NT2/D1 (cell line): ENCODE measurements at regions not wholly inside any gene's neighbourhood (a gene's known extent, or its start where the extent isn't known, plus 50 kb on each side); places are given as distances from the start of the nearest gene placed in this dataset.
"Not testable (repeated sequence)": the region's sequence is repeated elsewhere in the genome, so short reads cannot be mapped to it uniquely, and the experiment has no call there.

Experiments
- DNase-seq: peaks from one replicate; pipeline ENCODE4 v3.0.0-alpha.2; 2011; ENCODE audit warnings: low read depth, low spot score
- H3K27me3 ChIP-seq: 2 replicates; pipeline ENCODE4 v1.6.0; 2011; ENCODE audit warnings: mild to moderate bottlenecking; ENCODE audit not compliant: insufficient read length, insufficient read depth
- H3K36me3 ChIP-seq: 2 replicates; pipeline ENCODE4 v1.6.1; 2011; ENCODE audit warnings: mild to moderate bottlenecking, low read length, mixed read lengths; ENCODE audit not compliant: insufficient read depth, insufficient read length
- H3K4me1 ChIP-seq: 2 replicates; pipeline ENCODE4 v1.5.1; 2011; ENCODE audit not compliant: insufficient read depth, insufficient read length
- H3K4me3 ChIP-seq: 2 replicates; pipeline ENCODE4 v1.5.1; 2011; ENCODE audit warnings: low read depth; ENCODE audit not compliant: insufficient read length
- H3K9ac ChIP-seq: 2 replicates; pipeline ENCODE4 v1.6.0; 2011; ENCODE audit warnings: low read depth; ENCODE audit not compliant: insufficient read length
- H3K9me3 ChIP-seq: 2 replicates; pipeline ENCODE4 v1.5.1; 2011; ENCODE audit warnings: mild to moderate bottlenecking, low read length; ENCODE audit not compliant: insufficient read depth

DNA sequence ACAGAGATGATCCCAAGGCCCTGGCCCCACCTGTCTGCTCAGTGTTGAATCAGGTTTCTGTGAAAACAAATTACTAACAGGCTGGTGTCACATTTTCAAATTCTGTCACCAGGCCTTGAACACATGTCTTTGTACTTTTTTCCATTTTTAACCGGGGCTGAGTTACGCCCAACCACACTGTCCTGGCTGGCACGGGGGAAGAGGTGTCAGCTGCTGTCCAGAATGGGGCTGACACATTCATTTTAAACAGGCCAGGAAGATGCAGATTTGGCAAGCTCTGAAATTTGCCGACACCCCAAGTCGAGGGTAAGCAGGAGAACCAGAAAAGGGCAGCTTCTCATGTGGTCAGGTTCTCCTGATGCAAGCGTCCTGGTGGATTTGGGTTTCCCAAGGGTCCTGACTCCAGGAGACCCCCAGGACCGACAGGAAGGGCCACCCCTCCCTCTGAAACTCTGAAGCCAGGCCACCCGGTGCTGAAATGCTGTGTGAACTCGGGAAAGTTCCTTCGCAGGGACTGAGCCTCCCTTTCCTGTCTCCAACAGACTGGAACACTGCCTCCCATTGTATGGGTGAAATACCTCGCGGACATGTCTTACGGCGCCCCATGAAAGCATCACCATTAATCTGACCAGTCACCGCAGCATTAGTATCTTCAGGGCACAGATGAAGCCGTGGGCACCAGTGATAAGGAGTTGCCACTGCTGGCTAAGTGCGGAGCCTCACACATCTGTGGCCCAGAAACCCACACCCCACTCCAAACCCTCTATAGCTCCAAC lies 90.5 kb upstream of the METTL9 start:
- Histone ChIP-seq H3K36me3 (peaks cover 68% of the 10 kb centered on the region), H3K9ac (peak overlapping the region; percentile 24), H3K4me1 (peaks cover 32% of the 10 kb centered on the region)
- H3K4me3 ChIP-seq, H3K27me3 ChIP-seq, H3K9me3 ChIP-seq, DNase-seq: not testable (repeated sequence)

DNA sequence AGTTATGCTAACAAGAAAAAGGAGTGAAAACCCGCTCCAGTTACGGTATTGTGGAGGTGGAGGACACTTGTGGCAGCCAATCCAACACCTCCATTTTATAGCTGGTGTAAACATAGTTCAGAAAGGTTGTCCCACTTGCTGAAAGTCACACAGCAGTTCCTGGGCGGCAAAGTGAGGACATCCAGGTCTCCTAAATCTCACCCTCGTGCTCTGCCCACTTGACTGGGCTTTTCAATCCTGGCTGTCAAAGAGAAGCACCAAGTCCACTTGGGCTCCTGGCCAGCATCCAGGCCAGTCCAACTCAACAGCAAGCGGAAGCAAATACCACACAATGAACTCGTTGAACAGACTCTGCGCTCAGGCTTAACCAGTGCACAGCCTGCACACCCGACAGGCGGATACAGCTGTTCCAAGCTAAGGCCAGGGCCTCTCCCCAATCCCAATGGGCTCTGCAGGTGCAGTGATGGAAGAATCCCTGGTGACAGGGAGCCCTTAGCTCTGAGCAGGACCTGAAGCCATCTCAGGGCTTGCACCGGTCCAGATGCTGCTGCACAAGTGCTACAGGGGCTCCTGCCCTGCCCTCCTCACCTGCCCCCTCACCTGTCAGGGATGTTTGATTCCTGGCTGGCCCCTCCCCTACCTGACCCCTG lies 89.8 kb upstream of the METTL9 start:
- not testable (repeated sequence) for H3K9me3 ChIP-seq, DNase-seq, H3K4me3 ChIP-seq, H3K27me3 ChIP-seq, H3K9ac ChIP-seq
- Histone ChIP-seq H3K4me1 (peaks cover 35% of the 10 kb centered on the region), H3K36me3 (peaks cover 69% of the 10 kb centered on the region)

DNA sequence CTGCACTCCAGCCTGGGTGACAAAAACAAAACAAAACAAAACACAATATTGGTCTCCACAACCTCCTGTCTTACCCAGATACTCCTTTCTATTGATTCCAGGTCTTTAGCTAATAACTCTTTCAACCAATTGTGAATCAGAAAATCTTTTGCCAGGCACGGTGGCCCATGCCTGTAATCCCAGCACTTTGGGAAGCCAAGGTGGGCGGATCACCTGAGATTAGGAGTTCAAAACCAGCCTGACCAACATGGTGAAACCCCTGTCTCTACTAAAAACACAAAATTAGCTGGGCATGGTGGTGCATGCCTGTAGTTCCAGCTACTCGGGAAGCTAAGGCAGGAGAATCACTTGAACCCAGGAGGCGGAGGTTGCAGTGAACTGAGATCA lies 88.5 kb upstream of the METTL9 start:
- H3K9ac ChIP-seq, H3K27me3 ChIP-seq, H3K4me3 ChIP-seq, DNase-seq, H3K9me3 ChIP-seq: not testable (repeated sequence)
- H3K36me3 ChIP-seq = peaks cover 78% of the 10 kb centered on the region
- peaks cover 37% of the 10 kb centered on the region for H3K4me1 ChIP-seq

DNA sequence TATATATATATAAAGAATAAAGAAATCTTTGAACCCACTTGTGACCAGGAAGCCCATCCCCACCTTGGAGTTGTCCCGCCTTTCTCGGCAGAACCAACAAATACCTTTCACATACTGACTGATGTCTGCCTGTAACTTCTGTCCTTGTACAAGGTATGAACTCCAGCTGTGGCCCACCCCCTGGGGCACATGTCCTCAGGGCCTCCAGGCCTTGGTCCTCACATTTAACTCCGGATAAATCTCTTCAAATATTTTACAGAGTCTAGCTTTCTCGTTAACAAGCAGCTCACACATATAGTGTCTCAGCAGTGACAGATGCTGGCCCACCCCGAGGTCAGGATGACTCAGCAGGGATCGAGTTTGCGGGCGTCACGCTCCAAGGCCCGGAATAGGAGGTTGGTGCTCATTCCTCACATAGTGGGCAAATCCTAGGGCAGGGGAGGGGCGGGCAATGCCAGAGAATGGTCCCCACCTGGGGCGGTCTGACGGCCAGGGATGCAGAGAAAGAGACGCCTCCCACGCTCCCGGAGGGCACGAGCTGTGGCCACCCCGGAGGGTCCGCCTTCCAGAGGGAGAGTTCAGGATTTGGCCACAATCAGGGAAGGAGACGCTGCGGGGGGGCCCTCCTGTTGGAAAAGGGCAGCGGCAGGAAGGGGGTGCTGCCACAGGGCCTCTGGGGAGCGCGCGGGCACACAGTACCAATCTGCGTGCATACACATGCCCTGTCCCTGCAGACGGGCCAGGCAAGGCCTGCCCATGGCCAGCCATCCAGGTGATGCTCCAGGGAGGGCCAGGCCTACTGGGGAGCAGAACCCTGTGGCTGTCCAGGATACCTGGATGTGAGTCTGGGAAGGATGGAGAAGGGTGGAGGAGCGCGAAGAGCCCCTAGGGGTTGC lies 87.8 kb upstream of the METTL9 start:
- Histone ChIP-seq H3K36me3 (peaks cover 82% of the 10 kb centered on the region), H3K9ac (peak overlapping the region; percentile 5), H3K4me1 (peaks cover 37% of the 10 kb centered on the region)
- DNase-seq, H3K9me3 ChIP-seq, H3K27me3 ChIP-seq, H3K4me3 ChIP-seq: not testable (repeated sequence)

DNA sequence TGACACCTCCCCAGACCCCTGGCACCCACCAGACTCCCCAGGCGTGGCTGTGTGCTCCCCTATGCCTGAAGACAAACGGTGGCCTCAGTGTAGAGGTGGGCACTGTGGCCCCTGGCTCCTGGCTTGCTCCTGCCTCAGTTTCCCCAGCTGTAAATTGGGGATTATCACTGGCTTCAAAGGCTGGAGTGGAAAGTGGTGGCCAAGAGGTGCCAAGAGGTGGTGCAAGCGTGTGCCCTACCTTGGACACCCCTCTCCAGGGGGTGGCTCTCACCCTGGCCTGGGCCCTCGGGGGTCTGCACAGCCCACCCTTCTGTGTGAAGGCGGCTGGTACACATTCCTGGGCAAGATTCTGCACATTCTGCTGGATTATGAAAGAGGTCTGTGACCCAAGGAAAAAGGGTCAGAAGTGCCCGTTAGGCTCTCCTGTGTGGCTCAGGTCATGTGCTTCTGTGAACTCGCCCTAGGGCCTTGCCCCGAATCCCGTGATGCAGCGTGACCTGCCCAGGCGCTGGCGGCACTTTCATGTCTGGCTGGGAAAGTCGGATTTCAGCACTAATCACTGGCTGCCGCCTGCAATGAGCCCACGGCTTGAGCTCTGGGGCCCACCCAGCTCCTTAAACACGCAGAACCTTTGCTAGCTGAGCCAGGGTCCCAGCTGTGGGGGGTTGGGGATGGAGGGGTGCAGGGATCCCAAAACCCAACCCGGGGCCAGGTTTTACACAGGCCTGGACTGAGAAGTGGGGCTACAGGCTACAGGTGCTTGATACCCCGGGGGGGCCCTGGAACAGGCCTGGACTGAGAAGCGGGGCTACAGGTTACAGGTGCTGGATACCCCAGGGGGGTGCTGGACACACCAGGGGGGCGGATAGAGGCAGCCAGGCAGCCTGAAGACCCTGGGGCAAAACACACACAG lies 86.8 kb upstream of the METTL9 start:
- Histone ChIP-seq H3K36me3 (peaks cover 73% of the 10 kb centered on the region), H3K4me1 (peaks cover 37% of the 10 kb centered on the region), H3K9ac (peak overlapping the region; percentile 61)
- not testable (repeated sequence) for DNase-seq, H3K27me3 ChIP-seq, H3K4me3 ChIP-seq, H3K9me3 ChIP-seq

DNA sequence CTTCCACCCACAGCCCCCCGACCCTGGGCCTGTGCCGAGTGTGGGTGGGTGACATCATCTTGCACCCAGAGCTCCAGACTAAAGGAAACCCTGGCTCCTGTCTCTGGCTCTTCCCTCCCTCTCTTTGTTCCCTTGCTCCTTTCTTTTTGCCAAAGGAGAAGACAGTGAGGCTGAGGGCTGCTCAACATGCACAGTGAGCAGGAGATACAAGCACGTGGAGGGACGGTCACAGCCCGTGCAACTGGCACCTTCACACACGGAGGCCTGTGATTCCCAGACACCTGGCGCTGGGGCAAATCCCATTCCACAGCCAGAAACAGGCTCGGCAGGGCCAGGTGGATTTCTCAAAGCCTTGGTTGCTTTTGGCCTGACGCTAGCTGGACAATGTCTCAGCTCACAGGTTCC lies 86.0 kb upstream of the METTL9 start:
- not testable (repeated sequence) for DNase-seq, H3K4me3 ChIP-seq, H3K27me3 ChIP-seq, H3K9me3 ChIP-seq
- peak overlapping the region; percentile 61 for H3K9ac ChIP-seq
- peaks cover 70% of the 10 kb centered on the region for H3K36me3 ChIP-seq
- peaks cover 33% of the 10 kb centered on the region for H3K4me1 ChIP-seq

DNA sequence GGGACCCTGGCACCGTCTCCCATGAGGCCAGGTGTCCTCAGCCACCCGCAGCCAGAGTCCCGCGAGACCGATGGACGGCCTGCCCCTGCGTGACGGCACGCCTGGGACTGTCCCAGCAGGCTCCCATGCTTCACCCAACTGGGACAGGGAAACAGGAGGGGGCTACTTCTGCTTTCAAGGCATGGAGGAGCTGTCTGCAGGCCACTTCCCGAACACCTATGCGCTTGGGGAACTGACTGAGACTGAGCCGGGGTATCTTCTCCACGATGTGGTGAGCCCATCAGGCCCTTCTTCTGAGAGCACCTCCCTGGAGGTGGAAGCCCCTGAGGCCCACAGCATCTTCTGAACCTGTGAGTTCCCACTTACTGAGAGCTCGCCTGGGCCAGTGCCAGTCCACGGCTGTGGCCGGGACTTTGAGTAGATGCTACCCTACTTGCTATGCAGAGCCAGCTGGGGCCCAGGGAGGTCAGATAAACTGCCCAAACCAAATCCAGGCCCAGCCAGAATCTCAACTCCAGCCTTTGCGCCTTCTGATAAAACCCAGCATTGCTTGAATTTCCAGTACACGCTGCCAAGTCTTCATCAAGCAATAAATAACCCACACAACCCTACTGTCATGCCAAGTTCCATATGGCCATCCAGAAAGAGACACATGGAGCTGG lies 85.4 kb upstream of the METTL9 start:
- not testable (repeated sequence) for H3K4me3 ChIP-seq, DNase-seq, H3K9me3 ChIP-seq, H3K27me3 ChIP-seq
- Histone ChIP-seq H3K9ac (peak overlapping the region; percentile 61), H3K36me3 (peaks cover 68% of the 10 kb centered on the region), H3K4me1 (peaks cover 31% of the 10 kb centered on the region)

DNA sequence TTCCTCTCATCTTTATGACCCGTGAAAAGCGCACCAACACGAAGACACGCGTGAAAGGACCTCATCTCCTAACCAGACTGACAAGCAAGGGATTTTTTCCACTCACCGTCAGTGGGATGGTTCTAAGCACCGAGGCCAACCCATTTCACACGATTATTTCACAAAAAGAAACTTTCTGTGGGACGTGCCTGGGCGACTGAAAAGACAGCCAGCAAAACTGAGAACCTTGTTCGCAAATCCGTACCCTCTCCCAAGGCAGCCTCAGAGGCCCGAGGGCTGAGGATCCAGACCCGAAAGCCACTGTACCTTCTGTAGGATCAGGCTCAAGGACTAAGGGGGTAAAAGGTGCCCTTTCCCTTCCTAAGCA lies 84.9 kb upstream of the METTL9 start:
- Histone ChIP-seq H3K4me1 (peaks cover 26% of the 10 kb centered on the region), H3K9ac (peak overlapping the region; percentile 36), H3K36me3 (peaks cover 67% of the 10 kb centered on the region)
- not testable (repeated sequence) for H3K27me3 ChIP-seq, DNase-seq, H3K4me3 ChIP-seq, H3K9me3 ChIP-seq

DNA sequence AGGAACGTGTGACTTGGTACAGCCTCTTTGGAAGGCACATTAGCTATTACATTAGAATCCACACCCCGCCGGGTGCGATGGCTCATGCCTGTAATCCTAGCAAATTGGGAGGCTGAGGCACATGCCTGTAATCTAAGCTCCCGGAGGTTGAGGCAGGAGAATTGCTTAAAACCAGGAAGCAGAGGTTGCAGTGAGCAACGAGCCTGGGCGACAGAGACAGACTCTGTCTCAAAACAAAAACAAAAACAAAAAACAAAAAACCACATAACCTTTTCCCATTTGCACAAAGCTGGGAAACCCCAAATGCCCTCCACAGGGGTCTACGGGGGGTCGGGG lies 82.7 kb upstream of the METTL9 start:
- H3K36me3 ChIP-seq = peaks cover 55% of the 10 kb centered on the region
- not testable (repeated sequence) for H3K9me3 ChIP-seq, H3K4me3 ChIP-seq, H3K9ac ChIP-seq, DNase-seq, H3K27me3 ChIP-seq
- H3K4me1 ChIP-seq = peaks cover 19% of the 10 kb centered on the region

DNA sequence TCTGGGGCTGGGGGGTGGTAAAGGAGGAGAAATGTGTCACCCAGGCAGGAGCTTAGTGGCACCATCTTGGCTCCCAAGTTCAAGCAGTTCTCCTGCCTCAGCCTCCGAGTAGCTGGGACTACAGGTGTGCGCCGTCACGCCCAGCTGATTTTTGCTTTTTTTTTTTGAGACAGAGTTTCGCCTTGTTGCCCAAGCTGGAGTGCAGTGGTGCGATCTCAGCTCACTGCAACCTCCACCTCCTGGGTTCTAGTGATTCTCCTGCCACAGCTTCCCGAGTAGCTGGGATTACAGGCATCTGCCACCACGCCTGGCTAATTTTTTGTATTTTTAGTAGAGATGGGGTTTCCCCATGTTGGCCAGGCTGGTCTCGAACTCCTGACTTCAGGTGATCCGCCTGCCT lies 82.1 kb upstream of the METTL9 start:
- H3K9ac ChIP-seq, H3K27me3 ChIP-seq, H3K4me3 ChIP-seq, DNase-seq, H3K9me3 ChIP-seq: not testable (repeated sequence)
- Histone ChIP-seq H3K36me3 (peaks cover 49% of the 10 kb centered on the region), H3K4me1 (peaks cover 13% of the 10 kb centered on the region)
